ENCODE measurements at regions not wholly inside any gene's neighbourhood (a gene's known extent, or its start where the extent isn't known, plus 50 kb on each side); places are given as distances from the start of the nearest gene placed in this dataset.

- TF ChIP-seq CTCF (IDR thresholded peaks at IDR 0.05) (no peak), ZFX (IDR thresholded peaks at IDR 0.05; ENCODE audit: borderline replicate concordance) (no peak)
Observed at GRCh38 chr18:66993492-66993891, 389.6 kb upstream of the CDH19 start.

Measured in 22Rv1 (cell line).